Right hindlimb (tissue), 1 donor: ENCODE measurements at regions not wholly inside any gene's neighbourhood (a gene's known extent, or its start where the extent isn't known, plus 50 kb on each side); places are given as distances from the start of the nearest gene placed in this dataset.

Experiments used
- DNase-seq: peaks from one replicate; pipeline ENCODE4 v3.0.0-alpha.2; 2018

DNA sequence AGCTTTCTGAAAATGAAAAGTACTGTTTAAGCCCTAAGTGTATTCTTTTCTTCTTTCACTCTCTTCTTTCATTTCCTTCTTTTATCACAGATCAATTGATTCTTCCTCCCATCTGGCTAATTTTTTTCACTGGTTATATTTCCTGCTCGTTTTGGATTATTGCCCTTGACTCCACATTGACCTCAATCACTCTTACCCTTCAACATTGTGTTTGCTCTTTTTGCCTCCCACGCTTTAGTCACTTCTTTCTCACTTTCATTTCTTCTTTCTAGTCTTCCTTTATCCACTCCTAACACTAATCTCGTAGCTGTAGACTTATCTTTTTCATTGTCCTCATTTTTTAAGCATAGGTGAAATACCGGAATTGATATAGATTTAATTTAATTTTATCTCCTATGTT is 320.3 kb upstream of the VRK2 start:
- no peak for DNase-seq

DNA sequence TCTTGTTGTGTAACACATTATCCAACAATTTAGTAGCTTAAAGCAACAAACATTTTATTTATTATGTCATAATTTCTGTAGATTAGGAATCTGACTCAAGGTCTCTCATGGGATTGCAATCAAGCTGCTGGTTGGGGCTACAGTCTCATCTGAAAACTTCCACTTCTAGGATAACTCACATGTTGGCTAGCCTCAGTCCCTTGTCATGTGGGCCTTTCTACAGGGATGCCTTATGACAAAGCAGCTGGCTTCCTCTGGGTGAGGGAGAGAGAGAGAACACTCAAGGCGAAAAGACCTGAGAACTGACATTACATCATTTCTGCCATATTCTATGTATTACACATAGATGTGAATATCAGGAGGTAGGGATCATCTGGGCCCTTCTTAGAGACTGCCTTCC is 317.9 kb upstream of the VRK2 start:
- DNase-seq: no peak

DNA sequence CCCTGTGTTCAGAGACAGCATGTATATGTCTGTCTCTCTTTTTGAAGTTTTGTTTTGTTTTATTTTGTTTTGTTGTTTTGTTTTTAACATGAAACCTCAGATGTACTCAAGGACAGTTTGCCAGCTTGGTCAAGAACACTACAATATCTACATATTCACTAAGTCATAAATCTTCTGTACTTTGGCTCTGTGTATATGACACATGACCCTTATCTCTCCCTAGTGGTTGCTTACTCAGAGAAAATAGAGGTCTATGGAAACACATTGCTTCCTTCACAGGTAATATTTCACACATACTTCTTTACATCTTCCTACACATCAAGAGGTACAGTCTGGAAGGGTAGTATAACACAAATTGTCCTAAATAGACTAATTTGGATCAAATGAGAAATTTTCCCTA is 312.6 kb upstream of the VRK2 start:
- no peak for DNase-seq

DNA sequence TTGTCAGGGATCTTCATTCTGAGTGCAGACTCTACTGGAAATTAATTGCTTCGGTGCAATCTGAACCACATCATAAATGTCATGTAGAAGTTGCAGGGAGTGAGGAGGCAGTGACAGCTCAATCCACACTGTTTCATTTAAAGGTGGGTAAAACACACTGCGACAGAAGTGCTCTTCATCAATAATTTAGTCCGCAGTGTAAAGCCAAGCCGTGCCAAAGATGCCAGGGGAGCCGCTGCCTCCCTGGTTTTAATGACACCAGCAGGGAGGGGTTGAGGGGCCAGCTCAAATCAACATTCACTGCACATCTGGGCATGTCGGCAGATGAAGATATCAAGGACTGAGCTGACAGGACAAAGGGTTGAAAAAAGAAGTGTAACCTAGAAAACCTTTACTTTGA is 305.7 kb upstream of the VRK2 start:
- DNase-seq: no peak

DNA sequence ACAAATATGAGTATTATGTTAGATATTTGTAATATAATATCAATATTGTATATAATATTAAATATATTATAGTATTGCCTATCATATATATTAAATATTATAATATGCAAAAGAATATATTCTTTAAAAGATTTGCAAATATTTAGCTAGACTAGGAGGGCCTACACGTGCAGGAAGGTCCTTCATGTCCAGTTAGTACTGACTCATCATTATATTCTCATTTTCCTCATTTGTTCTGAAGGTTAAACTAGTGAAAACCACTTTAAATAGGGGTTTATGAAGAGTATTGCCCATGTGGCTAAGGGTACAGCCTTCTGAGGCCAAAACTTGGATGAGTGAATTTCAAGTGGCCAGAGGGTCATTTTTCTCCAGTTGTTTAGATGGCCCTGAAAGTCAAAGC is 293.0 kb upstream of the VRK2 start:
- DNase-seq: no peak

DNA sequence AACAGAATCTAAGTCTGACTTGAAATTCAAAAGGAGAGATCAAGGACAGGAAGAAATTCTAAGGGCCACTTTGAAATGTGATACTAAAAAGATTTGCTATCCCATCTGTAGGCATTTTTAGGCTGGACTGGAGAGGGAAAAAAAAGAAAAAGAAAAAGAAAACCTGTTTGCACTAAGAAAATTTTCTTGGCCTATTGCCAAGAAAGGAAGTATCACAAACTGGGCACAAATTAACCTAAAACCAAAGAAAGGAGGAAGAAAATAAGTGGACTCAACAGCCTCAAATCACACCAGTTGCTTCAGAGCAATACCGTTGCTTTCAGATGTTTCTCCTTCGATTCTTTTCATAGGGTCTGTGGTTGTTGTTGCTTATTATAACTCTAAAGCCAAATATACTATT is 287.9 kb upstream of the VRK2 start:
- no peak for DNase-seq

DNA sequence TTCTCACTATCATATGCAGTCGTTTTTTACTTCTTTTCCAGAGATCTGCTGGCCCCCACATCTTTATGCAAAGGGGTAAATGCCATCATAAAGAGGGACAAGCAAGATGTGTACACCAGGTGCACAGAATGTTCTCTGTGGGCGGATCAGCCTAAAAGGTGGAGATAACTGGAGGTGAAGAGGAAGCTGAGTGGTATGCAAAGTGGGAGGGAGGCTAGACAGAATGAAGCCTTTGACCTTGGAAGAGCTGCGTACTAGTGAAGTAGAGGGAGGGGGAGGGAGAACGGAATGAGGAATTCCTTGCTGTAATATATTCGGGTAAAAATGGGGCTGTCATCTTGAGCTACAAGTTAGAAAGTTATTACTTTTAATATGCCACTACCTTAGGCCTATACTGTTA is 287.5 kb upstream of the VRK2 start:
- DNase-seq: no peak

DNA sequence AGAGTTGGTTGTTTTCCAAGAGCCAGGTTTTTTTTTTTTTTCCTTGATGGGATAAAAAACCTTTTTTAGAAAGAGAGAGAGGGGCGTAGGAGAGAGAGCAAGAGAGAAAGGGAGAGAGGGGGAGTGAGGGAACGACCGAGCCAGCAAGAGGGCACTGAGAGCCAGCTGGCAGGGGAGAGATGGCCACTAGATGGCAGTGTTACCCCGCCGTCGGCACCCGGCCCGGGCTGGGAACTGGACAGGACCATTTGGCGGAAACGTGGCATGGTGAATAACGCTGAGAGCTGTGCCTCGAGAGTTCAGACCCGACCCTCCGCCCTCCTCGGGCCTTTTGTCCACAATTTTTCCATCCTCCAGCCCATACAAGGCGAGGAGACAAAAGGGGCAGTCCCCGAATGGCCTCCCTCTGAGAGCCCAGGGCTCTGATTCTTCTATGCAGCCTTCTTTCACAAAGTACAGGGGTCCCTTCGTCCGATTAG is 286.7 kb upstream of the VRK2 start:
- peak; percentile 92 for DNase-seq

DNA sequence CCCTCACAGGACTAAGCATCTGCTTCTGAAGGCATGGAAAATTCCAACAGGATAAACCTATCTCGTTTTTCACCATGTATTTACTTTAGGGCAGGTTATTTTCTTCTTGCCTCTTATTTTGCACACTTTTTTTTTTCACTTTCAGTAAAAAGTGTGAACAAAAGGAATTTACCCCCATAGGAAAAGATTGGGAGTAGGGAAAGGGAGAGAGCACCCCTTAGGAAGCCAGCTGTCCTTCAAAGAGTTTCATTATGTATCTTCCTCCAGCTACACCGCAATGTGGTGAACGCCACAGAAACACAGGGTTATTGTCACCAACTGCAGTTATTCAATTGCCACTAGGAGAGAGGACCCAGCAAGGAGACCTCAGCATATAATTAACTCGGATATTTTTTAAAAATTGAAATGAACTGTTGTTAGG is 286.2 kb upstream of the VRK2 start:
- no peak for DNase-seq

DNA sequence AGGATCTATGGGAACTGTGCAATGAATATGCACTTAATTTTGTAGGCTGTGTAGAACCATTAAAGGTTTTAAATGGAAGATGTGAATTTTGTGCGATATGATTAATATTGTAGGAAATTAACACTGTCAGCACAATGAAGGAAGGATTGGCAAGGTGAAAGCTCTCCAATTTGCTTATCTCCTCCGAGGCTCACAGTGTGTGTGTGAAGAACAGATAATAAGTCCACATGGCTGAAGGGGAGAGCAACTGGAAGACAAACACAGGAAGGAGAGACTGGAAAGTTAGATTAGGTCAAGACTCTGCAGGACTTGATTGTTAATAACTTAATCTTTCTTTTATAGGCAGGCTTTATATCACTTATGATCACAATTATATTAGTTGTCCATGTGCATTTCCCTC is 269.7 kb upstream of the VRK2 start:
- DNase-seq: no peak

DNA sequence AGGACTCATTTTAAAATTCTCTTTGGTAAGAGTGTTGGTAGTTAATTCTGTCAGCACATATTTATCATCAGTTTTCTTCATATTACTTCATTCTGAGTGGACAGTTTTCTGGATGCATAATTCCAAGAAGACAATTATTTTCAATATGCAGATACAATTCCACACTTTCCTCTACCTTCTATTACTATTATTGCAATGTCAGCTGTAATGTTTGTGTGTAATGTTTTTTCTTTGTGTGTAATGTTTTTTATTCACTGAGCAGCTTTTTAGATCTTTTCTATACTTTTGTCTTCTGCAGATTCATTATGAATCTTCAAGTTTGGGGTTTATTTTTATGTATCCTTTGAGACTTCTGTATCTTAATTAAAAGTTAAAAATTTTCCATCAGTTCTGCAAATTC is 264.0 kb upstream of the VRK2 start:
- DNase-seq: no peak

DNA sequence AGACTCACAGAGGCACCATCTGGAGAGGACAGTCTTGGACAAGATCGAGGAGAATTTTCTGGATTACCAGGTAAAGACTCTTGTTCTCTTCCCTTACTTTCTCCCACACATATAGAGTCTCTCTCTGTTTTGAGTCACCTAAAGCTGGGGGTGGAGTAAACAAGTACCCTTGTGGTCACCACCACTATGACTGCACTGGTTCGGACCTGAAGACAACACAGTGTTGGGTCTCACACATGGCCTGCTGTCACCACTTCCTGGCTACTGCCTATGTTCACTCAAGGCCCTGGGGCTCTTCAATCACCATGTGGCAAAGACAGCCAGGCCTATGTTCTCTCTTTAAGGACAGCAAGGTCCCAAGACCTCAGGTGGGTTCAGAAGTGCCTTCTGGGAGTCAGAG is 253.3 kb upstream of the VRK2 start:
- no peak for DNase-seq

DNA sequence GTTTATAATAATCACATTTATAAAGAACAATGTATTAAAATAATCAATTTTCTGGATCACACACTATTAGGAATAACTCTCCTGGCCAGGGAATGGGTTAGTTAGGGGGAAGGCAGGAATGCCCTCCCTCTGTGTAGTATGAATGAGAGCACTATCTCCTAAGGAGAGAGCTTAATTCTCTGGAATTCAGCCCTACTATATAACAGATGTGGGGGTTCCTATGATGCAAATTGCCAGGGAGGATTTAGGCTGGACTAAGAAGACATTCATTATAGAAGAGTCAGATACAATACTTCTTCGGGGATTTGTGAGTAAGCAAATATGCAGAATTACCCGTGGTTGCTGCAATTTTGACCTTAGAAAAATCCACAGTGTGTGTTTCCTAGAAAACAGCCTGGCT is 250.1 kb upstream of the VRK2 start:
- DNase-seq: no peak

DNA sequence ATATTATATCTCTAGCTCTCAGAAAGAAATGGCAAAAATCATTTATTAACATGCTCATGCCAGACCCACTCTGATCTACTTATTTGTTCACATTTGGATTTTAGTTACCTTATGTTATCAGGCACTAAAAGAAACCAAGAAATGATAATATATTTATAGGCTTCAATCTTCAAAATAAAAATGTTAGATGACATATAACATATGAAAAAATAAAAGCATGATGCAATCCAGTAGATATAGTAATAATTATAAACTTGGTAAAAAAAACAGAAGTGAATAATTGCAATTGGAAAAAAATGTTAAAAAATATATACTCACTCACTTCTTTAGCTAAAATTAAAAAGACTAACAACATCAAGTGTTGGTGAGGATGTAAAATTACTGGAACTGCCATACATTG is 248.3 kb upstream of the VRK2 start:
- DNase-seq: no peak

DNA sequence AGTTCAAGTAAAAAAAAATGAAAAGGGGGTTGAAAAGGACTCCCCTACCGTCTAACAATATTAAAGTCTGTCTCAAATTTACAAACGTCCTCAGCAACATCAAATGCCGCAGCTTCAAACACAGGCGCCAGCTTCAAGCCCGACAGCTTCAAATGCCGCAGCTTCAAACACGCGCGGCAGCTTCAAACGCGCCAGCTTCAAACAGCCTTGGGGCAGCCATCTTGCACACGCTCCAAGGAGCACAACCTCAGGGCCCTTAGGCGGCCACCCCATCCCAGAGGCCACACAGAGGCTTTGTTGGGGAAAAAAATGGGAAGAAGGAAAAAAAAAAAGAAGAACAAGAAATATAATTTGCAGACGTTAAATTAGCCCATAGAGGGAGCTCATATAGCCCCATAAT is 244.4 kb upstream of the VRK2 start:
- no peak for DNase-seq

DNA sequence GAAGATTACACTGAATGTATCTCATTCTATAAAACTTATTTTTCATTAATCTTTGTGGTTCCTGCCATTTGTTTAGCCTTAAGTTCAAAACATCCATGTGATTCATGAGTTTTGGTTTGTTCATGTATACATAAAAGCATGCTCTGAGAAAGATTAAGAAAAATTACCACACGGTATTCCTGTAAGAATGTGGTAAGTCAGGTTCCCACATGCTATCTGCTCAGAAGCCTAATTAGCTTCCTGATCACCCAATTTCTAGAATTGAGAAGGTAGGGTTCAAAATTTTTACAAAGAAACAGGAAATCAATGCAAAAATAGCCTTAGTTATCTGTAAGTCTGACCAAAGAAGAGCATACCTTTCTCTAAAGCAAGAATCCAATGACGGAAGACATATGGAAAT is 241.6 kb upstream of the VRK2 start:
- DNase-seq: no peak

DNA sequence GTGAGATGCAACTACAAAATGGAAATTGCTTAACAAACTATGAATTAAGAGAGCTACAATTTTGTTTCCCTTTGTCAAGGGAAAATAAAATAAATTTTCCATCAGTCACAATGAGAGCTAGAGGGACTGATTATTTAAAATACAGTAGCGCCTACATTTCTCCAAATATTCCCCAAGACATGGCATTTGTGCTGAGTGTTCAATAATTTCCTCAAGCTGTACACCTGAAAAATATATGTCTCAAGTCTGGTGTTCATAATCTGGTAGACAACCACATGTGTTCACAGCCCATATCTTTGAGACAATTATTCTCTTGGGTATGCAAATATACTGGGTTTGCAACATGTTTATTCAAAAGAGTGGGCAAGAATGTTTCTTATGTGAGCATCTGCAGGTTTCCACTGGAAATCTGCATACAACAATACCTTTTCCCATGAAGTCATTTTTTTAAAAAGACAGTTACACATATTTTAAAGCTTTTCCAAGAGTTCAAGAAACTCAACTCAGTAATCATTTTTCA is 240.1 kb upstream of the VRK2 start:
- no peak for DNase-seq

DNA sequence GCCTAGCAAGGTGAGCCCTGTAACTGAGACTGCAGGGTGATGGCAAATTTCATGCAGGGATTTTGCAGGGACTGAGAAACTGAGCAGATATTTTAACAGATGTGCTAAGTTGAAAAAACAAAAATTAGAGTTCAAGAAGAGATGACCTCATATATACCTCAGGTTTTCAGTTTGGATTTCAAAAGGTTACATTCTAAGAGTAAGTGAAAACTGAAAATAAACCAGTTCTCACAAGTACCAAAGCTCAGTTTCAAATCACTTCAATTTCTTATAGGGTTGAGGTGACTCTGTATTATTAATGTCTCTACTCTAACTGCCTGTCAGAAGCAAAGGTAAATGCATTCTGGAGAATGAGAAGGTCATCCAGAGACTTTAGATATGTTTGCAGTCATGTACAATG is 237.4 kb upstream of the VRK2 start:
- no peak for DNase-seq

DNA sequence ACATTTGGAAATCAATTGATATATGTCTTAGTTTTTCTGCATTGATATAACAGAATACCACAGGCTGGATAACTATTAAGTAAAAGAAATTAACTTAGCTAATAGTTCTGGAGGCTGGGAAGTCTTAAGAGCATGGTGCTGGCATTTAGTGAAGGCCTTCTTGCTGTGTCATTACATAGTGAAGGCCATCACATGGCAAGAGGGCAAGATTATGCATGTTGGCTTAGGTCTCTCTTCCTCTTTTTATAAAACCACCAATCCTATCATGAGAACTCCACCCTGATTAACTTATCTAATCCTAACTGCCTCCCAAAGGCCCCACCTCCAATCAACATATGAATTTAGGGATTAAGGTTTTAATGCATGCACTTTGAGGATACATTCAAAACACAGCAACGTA is 225.5 kb upstream of the VRK2 start:
- no peak for DNase-seq

DNA sequence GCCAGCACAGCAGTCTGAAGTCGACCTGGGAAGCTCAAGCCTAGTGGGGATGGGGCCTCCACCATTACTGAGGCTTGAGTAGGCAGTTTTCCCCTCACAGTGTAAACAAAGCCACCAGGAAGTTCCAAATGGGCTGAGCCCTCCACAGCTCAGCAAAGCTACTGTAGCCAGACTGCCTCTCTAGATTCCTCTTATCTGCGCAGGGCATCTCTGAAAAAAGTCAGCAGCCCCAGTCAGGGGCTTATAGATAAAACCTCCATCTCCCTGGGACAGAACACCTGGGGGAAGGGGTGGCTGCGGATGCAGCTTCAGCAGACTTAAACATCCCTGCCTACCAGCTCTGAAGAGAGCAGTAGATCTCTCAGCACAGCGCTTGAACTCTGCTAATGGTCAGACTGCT is 218.4 kb upstream of the VRK2 start:
- DNase-seq: no peak

DNA sequence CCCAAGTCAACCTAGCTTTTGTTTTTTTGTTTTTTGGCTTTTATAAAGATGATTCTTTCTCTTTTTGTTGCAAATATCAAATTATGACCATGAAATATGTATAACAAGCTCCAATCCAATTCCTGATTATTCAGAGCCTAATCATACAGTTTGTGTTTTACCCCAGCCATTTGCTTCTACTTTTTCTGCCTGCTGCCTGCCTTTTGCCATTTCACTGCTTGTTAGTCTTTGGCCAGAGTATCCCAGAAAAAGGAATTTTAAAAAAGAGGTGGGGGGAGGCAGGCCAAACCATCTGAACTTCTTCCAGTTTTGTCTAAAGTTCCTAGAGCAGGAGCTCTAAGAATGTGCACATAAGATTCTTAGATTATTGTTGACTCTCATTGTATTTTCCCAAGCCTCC is 211.9 kb upstream of the VRK2 start:
- no peak for DNase-seq

DNA sequence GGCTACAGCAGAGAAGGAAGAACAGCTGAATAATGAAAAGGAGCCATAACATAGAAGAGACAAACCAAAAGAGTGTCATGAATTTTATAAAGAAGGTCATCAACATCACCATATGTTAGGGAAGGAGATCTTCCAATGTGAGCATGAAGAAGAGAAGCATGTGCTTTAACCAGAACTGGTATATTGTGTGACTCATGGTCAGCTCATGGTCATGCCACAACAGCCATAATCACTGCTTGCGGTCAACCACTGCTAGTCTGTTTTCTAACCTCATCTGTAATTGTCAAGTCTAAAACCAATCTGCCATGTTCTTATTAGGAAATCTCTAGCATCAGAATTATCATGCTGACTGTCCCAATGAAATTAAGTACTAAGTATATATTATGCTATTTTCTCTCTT is 204.1 kb upstream of the VRK2 start:
- DNase-seq: peak; percentile 29

DNA sequence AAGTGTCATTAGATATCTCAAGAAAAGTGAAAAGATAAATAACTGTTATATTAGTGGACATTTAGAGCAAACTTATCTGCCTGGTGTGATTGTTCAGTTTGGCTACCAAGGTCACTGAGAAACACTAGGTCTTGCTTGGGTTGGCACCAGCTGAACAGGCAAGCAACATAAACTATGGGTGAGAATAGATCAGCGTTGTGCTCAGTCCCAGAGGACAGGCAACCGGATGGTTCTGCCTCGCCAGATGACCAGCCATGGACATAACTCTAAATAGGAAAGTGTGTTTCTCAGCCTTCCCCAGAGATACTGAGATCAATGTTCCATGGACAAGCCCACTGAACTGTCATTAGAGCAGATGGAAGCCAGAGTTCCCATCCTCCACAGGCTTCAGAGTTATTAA is 203.4 kb upstream of the VRK2 start:
- no peak for DNase-seq

DNA sequence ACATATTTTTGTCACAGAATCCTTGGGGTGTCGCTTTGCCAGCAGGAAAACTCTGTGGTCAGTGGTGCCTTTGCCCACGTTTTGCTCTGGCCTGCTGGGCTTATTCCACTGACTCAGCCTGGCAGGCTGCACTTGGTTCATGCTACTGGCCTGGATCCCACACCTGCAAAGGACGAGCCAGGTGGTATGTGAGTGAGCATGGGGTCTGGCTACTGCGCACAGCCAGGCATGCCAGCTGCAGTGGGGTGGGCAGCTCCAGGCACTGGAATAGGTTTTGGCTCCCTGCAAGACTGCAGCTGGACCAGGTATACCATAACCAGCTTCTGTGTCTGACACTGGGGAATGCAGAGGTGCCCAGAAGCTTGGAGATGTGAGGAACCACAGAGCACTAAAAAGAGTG is 197.9 kb upstream of the VRK2 start:
- no peak for DNase-seq

DNA sequence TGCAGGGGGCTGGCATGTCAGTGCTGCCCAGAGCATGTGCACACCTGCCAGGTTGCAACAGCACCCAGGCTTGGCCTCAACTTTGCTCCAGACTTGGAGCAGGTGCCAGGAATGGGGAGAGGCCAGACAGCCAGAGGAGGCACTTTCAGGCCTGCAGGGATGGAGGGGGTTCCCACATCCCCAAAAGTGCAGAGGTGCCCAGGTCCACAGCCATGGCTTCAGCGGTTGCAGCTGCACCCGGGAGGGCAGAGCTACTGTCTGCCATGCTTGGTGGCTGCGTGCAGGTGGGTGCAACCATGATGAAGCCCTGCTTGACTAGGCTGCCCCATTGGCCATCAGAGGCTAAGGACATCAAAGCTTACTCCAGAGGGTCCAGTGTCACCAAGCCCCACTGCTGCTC is 196.8 kb upstream of the VRK2 start:
- DNase-seq: no peak
